GM23338 (cell line): ENCODE measurements at regions not wholly inside any gene's neighbourhood (a gene's known extent, or its start where the extent isn't known, plus 50 kb on each side); places are given as distances from the start of the nearest gene placed in this dataset.

Experiments used
- ATAC-seq: fragments of 200-7000 bp; cut with Tn5 transposase; 3 replicates; pipeline ENCODE4 v1.9.1; 2020
- DNase-seq: peaks from one replicate; pipeline ENCODE4 v3.0.0-alpha.2; 2015; ENCODE audit warnings: low spot score
- H2AFZ ChIP-seq: fragments of 200-600 bp; sonication (generic); 2 replicates; pipeline ENCODE4 v1.8.0; 2016; ENCODE audit warnings: antibody characterized with exemption, mild to moderate bottlenecking, moderate library complexity
- H3F3A ChIP-seq: fragments of 200-600 bp; sonication (generic); replicated peaks from 2 replicates; pipeline ENCODE4 v1.8.0; 2017; ENCODE audit warnings: antibody characterized with exemption, mixed run types, low read depth
- H3K27ac ChIP-seq: fragments of 200-600 bp; sonication (generic); 2 replicates; pipeline ENCODE4 v1.6.1; 2016; ENCODE audit warnings: low read depth
- H3K27me3 ChIP-seq: fragments of 200-600 bp; sonication (generic); 2 replicates; pipeline ENCODE4 v1.8.0; 2016; ENCODE audit warnings: mild to moderate bottlenecking, mixed run types, moderate library complexity; ENCODE audit not compliant: insufficient read depth
- H3K36me3 ChIP-seq: fragments of 200-600 bp; sonication (generic); 2 replicates; pipeline ENCODE4 v1.8.0; 2016; ENCODE audit warnings: mild to moderate bottlenecking; ENCODE audit not compliant: insufficient read depth
- H3K4me1 ChIP-seq: fragments of 200-600 bp; sonication (generic); 2 replicates; pipeline ENCODE4 v1.8.0; 2016; ENCODE audit warnings: mild to moderate bottlenecking, moderate library complexity; ENCODE audit not compliant: insufficient read depth
- H3K4me2 ChIP-seq: fragments of 200-600 bp; sonication (generic); 2 replicates; pipeline ENCODE4 v1.7.1; 2017; ENCODE audit warnings: mixed run types
- H3K4me3 ChIP-seq: fragments of 200-600 bp; sonication (generic); 2 replicates; pipeline ENCODE4 v1.6.1; 2016; ENCODE audit warnings: mixed run types
- H3K79me2 ChIP-seq: fragments of 200-600 bp; sonication (generic); replicated peaks from 2 replicates; pipeline ENCODE4 v1.8.0; 2017; ENCODE audit warnings: mild to moderate bottlenecking; ENCODE audit not compliant: insufficient read depth
- H3K9me2 ChIP-seq: fragments of 200-600 bp; sonication (generic); 2 replicates; pipeline ENCODE4 v1.8.0; 2017; ENCODE audit not compliant: insufficient read depth
- H4K20me1 ChIP-seq: fragments of 200-600 bp; sonication (generic); replicated peaks from 2 replicates; pipeline ENCODE4 v1.8.0; 2017; ENCODE audit warnings: mild to moderate bottlenecking; ENCODE audit not compliant: insufficient read depth
- H3K27ac Mint-ChIP-seq: 2 replicates; pipeline ENCODE4 v1.8.0; 2020; ENCODE audit warnings: inconsistent platforms, mild to moderate bottlenecking, moderate library complexity, mixed read lengths
- H3K27me3 Mint-ChIP-seq: 3 replicates; pipeline ENCODE4 v1.8.0; 2022; ENCODE audit warnings: low read depth, mild to moderate bottlenecking, moderate library complexity, mixed read lengths, inconsistent platforms; ENCODE audit not compliant: insufficient read depth, poor library complexity
- H3K36me3 Mint-ChIP-seq: 3 replicates; pipeline ENCODE4 v1.8.0; 2021; ENCODE audit warnings: low read depth, mild to moderate bottlenecking, inconsistent platforms, moderate library complexity, mixed read lengths
- H3K4me1 Mint-ChIP-seq: 3 replicates; pipeline ENCODE4 v1.8.0; 2020; ENCODE audit warnings: mild to moderate bottlenecking, inconsistent platforms, mixed read lengths
- H3K4me3 Mint-ChIP-seq: 3 replicates; pipeline ENCODE4 v1.8.0; 2021; ENCODE audit warnings: moderate library complexity, mild to moderate bottlenecking, inconsistent platforms, mixed read lengths
- H3K9me3 Mint-ChIP-seq: 3 replicates; pipeline ENCODE4 v1.8.0; 2020; ENCODE audit warnings: moderate library complexity, mild to moderate bottlenecking, inconsistent platforms, mixed read lengths
- CREB1 ChIP-seq: fragments of 250-450 bp; sonication (Bioruptor Pico); IDR thresholded peaks from 2 replicates; pipeline ENCODE4 v1.5.0; 2020; ENCODE audit warnings: low read depth, mild to moderate bottlenecking, moderate library complexity
- ETS1 ChIP-seq: IDR thresholded peaks from 2 replicates; pipeline ENCODE4 v1.6.1; 2016; ENCODE audit warnings: antibody characterized with exemption
- EZH2 ChIP-seq: fragments of 200-600 bp; sonication (generic); IDR thresholded peaks from one replicate; pipeline ENCODE4 v1.8.0; 2017; ENCODE audit warnings: antibody characterized with exemption, mild to moderate bottlenecking, low read depth; ENCODE audit not compliant: unreplicated experiment
- EZH2phosphoT487 ChIP-seq: fragments of 200-600 bp; sonication (generic); IDR thresholded peaks from one replicate; pipeline ENCODE4 v1.8.1; 2018; ENCODE audit warnings: antibody characterized with exemption; ENCODE audit not compliant: unreplicated experiment
- JUNB ChIP-seq: IDR thresholded peaks from one replicate; pipeline ENCODE4 v1.6.1; 2016; ENCODE audit warnings: antibody characterized with exemption; ENCODE audit not compliant: unreplicated experiment
- NANOG ChIP-seq: IDR thresholded peaks from 2 replicates; pipeline ENCODE4 v1.6.1; 2016; ENCODE audit warnings: antibody characterized with exemption, borderline replicate concordance
- POLR2AphosphoS5 ChIP-seq: IDR thresholded peaks from 2 replicates; pipeline ENCODE4 v1.6.1; 2016; ENCODE audit warnings: antibody characterized with exemption, low read depth
- ZNF114 ChIP-seq: fragments of 250-450 bp; sonication (Bioruptor Pico); IDR thresholded peaks from 2 replicates; pipeline ENCODE4 v1.5.0; 2020; ENCODE audit warnings: mild to moderate bottlenecking, moderate library complexity
- TF ChIP-seq, protein P1 (sequence below): IDR thresholded peaks from one replicate; pipeline ENCODE4 v1.6.1; 2018; ENCODE audit warnings: antibody characterized with exemption; ENCODE audit not compliant: unreplicated experiment
- TF ChIP-seq, protein P2 (sequence below), 2 experiments: fragments of 200-600 bp in 1 of 2; sonication (generic) in 1 of 2; conservative IDR thresholded peaks; 2 replicates each; pipeline versions ENCODE4 v1.5.1 to v1.6.1; 2016 to 2017; ENCODE audit warnings: antibody characterized with exemption in 2 of 2, low read depth in 2 of 2, mild to moderate bottlenecking in 2 of 2, moderate library complexity in 1 of 2

DNA sequence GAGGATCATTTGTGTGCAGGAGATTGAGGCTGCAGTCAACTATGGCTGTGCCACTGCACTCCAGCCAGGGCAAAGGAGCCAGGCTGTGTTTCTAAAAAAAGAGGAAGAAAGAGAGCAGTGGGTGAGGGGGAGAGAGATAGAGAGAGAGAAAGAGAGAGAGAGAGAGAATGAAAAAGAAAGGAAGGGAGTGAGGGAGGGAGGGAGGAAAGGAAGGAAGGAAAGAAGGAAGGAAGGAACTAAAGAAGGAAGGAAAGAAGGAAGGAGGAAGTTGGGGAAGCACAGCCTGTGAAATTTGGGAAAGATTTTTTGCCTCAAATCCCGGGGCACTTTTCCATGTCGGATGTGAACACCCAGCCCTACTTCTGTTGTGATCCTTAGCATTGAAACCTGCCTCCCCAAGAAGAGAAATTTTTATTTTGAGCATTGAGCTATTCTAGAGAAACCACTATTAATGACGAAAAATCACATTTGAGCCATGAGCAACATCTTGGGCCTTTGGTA is 57.8 kb downstream of the FOXA2 start (continued):
- TF ChIP-seq, protein P1, sequence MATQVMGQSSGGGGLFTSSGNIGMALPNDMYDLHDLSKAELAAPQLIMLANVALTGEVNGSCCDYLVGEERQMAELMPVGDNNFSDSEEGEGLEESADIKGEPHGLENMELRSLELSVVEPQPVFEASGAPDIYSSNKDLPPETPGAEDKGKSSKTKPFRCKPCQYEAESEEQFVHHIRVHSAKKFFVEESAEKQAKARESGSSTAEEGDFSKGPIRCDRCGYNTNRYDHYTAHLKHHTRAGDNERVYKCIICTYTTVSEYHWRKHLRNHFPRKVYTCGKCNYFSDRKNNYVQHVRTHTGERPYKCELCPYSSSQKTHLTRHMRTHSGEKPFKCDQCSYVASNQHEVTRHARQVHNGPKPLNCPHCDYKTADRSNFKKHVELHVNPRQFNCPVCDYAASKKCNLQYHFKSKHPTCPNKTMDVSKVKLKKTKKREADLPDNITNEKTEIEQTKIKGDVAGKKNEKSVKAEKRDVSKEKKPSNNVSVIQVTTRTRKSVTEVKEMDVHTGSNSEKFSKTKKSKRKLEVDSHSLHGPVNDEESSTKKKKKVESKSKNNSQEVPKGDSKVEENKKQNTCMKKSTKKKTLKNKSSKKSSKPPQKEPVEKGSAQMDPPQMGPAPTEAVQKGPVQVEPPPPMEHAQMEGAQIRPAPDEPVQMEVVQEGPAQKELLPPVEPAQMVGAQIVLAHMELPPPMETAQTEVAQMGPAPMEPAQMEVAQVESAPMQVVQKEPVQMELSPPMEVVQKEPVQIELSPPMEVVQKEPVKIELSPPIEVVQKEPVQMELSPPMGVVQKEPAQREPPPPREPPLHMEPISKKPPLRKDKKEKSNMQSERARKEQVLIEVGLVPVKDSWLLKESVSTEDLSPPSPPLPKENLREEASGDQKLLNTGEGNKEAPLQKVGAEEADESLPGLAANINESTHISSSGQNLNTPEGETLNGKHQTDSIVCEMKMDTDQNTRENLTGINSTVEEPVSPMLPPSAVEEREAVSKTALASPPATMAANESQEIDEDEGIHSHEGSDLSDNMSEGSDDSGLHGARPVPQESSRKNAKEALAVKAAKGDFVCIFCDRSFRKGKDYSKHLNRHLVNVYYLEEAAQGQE = no peak

GRCh38 chr20:22525821-22526220 is 58.6 kb downstream of the FOXA2 start:
- Mint-ChIP-seq H3K27me3 (peaks cover 5% of the 10 kb centered on the region), H3K4me3 (no peak overlapping the region), H3K9me3 (no peaks in the 10 kb centered on the region), H3K4me1 (peaks cover 21% of the 10 kb centered on the region), H3K36me3 (peaks cover 2% of the 10 kb centered on the region; the same call in 1 of the 3 replicates), H3K27ac (no peak overlapping the region)
- H3K36me3 ChIP-seq = no peaks in the 10 kb centered on the region
- H4K20me1 ChIP-seq = no peaks in the 10 kb centered on the region
- ATAC-seq (no peak), DNase-seq (no peak)
- no peaks in the 10 kb centered on the region for H3K79me2 ChIP-seq
- H3K27me3 ChIP-seq = no peaks in the 10 kb centered on the region
- no peak overlapping the region for H2AFZ ChIP-seq
- H3K4me3 ChIP-seq = no peak overlapping the region
- peaks cover 21% of the 10 kb centered on the region for H3K4me1 ChIP-seq
- H3K4me2 ChIP-seq = no peak overlapping the region
- H3F3A ChIP-seq = no peaks in the 10 kb centered on the region
- no peak overlapping the region for H3K27ac ChIP-seq
- peaks cover 1% of the 10 kb centered on the region; the same call in 1 of the 2 replicates for H3K9me2 ChIP-seq
- no peak for TF ChIP-seq POLR2AphosphoS5
- TF ChIP-seq JUNB = no peak
- TF ChIP-seq, protein P1 = no peak
- TF ChIP-seq ZNF114 (CRISPR knock-in tag) = no peak
- TF ChIP-seq, protein P2, sequence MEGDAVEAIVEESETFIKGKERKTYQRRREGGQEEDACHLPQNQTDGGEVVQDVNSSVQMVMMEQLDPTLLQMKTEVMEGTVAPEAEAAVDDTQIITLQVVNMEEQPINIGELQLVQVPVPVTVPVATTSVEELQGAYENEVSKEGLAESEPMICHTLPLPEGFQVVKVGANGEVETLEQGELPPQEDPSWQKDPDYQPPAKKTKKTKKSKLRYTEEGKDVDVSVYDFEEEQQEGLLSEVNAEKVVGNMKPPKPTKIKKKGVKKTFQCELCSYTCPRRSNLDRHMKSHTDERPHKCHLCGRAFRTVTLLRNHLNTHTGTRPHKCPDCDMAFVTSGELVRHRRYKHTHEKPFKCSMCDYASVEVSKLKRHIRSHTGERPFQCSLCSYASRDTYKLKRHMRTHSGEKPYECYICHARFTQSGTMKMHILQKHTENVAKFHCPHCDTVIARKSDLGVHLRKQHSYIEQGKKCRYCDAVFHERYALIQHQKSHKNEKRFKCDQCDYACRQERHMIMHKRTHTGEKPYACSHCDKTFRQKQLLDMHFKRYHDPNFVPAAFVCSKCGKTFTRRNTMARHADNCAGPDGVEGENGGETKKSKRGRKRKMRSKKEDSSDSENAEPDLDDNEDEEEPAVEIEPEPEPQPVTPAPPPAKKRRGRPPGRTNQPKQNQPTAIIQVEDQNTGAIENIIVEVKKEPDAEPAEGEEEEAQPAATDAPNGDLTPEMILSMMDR (conservative IDR thresholded peaks at IDR 0.05; ENCODE audit: low read depth in 2 of 2) = no peak
- TF ChIP-seq ETS1 = no peak
- TF ChIP-seq CREB1 (CRISPR knock-in tag) = no peak
- TF ChIP-seq NANOG = no peak
- TF ChIP-seq EZH2 = no peak
- no peak for TF ChIP-seq EZH2phosphoT487
